ENCODE measurements at regions not wholly inside any gene's neighbourhood (a gene's known extent, or its start where the extent isn't known, plus 50 kb on each side); places are given as distances from the start of the nearest gene placed in this dataset.

DNA sequence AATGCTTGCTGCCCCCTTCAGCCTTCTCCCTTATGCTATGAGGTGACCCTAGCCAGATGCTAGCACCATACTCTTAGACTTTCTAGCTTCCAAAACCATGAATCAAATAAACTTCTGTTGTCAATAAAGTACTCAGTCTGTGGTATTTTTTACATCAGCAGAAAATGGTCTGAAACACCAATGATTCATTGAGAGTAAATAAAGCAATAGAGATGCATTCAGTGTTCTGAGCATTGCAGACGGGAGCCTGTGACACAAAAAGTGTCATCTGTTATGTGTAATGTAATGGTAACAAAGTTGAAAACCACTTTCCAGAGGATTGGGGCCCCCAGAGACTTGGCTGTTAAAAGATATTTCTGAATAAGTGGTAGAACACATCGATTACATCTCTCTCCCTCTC is 758.0 kb upstream of the NRXN1 start:
- Histone ChIP-seq H3K36me3 (ENCODE audit: control insufficient read depth, low read length) (no peaks in the 10 kb centered on the region), H3F3A (ENCODE audit: control insufficient read depth, insufficient read depth) (no peaks in the 10 kb centered on the region), H3K27ac (ENCODE audit: low read depth, low read length) (no peak overlapping the region), H3K4me3 (ENCODE audit: low read length) (no peak overlapping the region), H3K27me3 (ENCODE audit: control insufficient read depth, low read length) (no peaks in the 10 kb centered on the region), H3K79me2 (ENCODE audit: control insufficient read depth, low read length) (no peaks in the 10 kb centered on the region), H4K20me1 (ENCODE audit: control insufficient read depth, insufficient read depth, low read depth, low read length) (no peaks in the 10 kb centered on the region), H3K4me2 (ENCODE audit: low read length) (no peak overlapping the region), H3K9me3 (ENCODE audit: control insufficient read depth, insufficient read depth, low read length) (no peaks in the 10 kb centered on the region; the same call in 1 of the 2 replicates), H3K4me1 (ENCODE audit: control insufficient read depth, low read length) (no peaks in the 10 kb centered on the region), H3K9me2 (replicated peaks; ENCODE audit: control insufficient read depth, low read length) (no peaks in the 10 kb centered on the region)
- TF ChIP-seq, protein P1, sequence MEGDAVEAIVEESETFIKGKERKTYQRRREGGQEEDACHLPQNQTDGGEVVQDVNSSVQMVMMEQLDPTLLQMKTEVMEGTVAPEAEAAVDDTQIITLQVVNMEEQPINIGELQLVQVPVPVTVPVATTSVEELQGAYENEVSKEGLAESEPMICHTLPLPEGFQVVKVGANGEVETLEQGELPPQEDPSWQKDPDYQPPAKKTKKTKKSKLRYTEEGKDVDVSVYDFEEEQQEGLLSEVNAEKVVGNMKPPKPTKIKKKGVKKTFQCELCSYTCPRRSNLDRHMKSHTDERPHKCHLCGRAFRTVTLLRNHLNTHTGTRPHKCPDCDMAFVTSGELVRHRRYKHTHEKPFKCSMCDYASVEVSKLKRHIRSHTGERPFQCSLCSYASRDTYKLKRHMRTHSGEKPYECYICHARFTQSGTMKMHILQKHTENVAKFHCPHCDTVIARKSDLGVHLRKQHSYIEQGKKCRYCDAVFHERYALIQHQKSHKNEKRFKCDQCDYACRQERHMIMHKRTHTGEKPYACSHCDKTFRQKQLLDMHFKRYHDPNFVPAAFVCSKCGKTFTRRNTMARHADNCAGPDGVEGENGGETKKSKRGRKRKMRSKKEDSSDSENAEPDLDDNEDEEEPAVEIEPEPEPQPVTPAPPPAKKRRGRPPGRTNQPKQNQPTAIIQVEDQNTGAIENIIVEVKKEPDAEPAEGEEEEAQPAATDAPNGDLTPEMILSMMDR (IDR thresholded peaks at IDR 0.05; ENCODE audit: low read depth, low read length, poor library complexity, severe bottlenecking), result no peak
- no peak for TF ChIP-seq EZH2phosphoT487 (IDR thresholded peaks at IDR 0.05; ENCODE audit: borderline replicate concordance, low read length)

DNA sequence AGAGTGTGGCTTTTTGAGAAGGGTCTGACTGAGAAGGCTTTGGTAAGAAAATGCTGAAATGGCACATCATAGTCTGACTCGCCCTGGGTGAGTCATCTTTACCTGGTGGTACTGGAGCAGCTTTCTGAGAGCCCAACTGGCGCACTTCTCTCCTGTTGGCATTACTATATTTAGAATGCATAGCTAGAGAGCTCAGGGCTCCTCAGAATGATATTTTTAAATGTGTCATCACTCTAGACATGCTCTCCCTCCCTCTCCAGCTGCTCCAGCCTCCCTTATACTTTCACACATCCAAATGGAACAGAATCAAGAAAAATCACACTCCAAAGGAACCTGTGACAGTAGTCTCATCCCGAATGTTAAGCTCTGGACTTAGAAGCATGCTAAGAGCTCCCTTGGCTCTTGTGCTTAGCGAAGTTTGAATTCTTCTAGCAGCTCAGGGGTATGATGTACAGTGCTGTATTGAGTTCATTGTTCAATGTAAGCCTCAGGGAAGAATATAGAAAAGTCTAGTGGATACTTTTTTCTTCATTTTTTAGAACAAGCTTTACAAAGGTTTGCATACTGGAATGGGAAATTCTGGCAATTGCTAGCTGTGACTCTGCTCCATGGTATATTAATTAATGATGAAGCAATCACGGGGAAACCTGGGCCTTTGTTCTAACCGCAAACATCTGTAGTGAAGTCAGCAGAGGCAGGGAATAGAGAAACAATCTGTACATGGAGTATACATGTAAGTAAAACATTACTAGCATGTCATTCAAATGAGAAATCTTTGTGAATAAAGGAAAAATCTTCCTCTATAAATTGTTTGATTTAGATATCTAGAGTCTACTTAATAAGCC is 751.2 kb upstream of the NRXN1 start:
- no peaks in the 10 kb centered on the region for H3K27me3 ChIP-seq (ENCODE audit: control insufficient read depth, low read length)
- no peaks in the 10 kb centered on the region for H3K36me3 ChIP-seq (ENCODE audit: control insufficient read depth, low read length)
- H3K27ac ChIP-seq (ENCODE audit: low read depth, low read length), result no peak overlapping the region
- no peaks in the 10 kb centered on the region for H3K79me2 ChIP-seq (ENCODE audit: control insufficient read depth, low read length)
- TF ChIP-seq, protein P1 (IDR thresholded peaks at IDR 0.05; ENCODE audit: low read depth, low read length, poor library complexity, severe bottlenecking), result no peak
- no peak for TF ChIP-seq EZH2phosphoT487 (IDR thresholded peaks at IDR 0.05; ENCODE audit: borderline replicate concordance, low read length)
- no peaks in the 10 kb centered on the region for H3F3A ChIP-seq (ENCODE audit: control insufficient read depth, insufficient read depth)
- H3K4me1 ChIP-seq (ENCODE audit: control insufficient read depth, low read length), result no peaks in the 10 kb centered on the region
- H3K9me3 ChIP-seq (ENCODE audit: control insufficient read depth, insufficient read depth, low read length), result no peaks in the 10 kb centered on the region
- H3K9me2 ChIP-seq (replicated peaks; ENCODE audit: control insufficient read depth, low read length), result no peaks in the 10 kb centered on the region; the same call in 1 of the 2 replicates
- no peaks in the 10 kb centered on the region for H4K20me1 ChIP-seq (ENCODE audit: control insufficient read depth, insufficient read depth, low read depth, low read length)
- H3K4me3 ChIP-seq (ENCODE audit: low read length), result no peak overlapping the region
- no peak overlapping the region for H3K4me2 ChIP-seq (ENCODE audit: low read length)

DNA sequence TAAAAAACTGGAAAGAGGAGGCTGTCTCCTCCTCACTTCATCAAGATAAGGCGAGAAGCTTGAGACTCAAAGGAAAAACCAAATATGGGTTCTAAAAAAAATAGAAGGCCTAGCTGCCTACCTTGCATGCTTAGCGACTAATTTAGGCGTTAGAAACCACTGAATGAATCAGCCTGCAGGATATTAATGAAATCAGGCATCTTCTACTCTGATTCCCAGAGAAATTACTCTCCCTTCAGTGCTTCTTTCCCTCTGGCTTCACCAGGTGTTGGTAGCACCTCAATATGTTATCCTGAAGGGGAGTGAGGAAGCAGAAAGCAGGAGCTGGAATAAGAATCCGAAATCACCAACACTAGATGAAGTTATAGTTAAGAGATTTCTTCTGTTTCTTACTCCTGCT is 749.8 kb upstream of the NRXN1 start:
- H3K9me3 ChIP-seq (ENCODE audit: control insufficient read depth, insufficient read depth, low read length), result no peaks in the 10 kb centered on the region
- H3K79me2 ChIP-seq (ENCODE audit: control insufficient read depth, low read length), result no peaks in the 10 kb centered on the region
- H3K9me2 ChIP-seq (replicated peaks; ENCODE audit: control insufficient read depth, low read length), result no peaks in the 10 kb centered on the region; the same call in 1 of the 2 replicates
- TF ChIP-seq, protein P1 (IDR thresholded peaks at IDR 0.05; ENCODE audit: low read depth, low read length, poor library complexity, severe bottlenecking), result no peak
- no peak for TF ChIP-seq EZH2phosphoT487 (IDR thresholded peaks at IDR 0.05; ENCODE audit: borderline replicate concordance, low read length)
- H3K4me2 ChIP-seq (ENCODE audit: low read length), result no peak overlapping the region
- H3F3A ChIP-seq (ENCODE audit: control insufficient read depth, insufficient read depth), result no peaks in the 10 kb centered on the region
- H3K4me1 ChIP-seq (ENCODE audit: control insufficient read depth, low read length), result no peaks in the 10 kb centered on the region
- no peak overlapping the region for H3K4me3 ChIP-seq (ENCODE audit: low read length)
- H4K20me1 ChIP-seq (ENCODE audit: control insufficient read depth, insufficient read depth, low read depth, low read length), result no peaks in the 10 kb centered on the region
- H3K27ac ChIP-seq (ENCODE audit: low read depth, low read length), result no peak overlapping the region
- no peaks in the 10 kb centered on the region for H3K27me3 ChIP-seq (ENCODE audit: control insufficient read depth, low read length)
- no peaks in the 10 kb centered on the region for H3K36me3 ChIP-seq (ENCODE audit: control insufficient read depth, low read length)

Data from DOHH2 (cell line).